T-helper 22 cell (primary cell): ENCODE measurements at regions not wholly inside any gene's neighbourhood (a gene's known extent, or its start where the extent isn't known, plus 50 kb on each side); places are given as distances from the start of the nearest gene placed in this dataset.
"Not testable (repeated sequence)": the region's sequence is repeated elsewhere in the genome, so short reads cannot be mapped to it uniquely, and the experiment has no call there.

Experiments
- DNase-seq: peaks from one replicate; pipeline ENCODE4 v3.0.0-alpha.2; 2020; ENCODE audit warnings: low read depth

- no peak for DNase-seq
Measured at GRCh38 chr15:70576696-70577095, 186.7 kb downstream of the UACA start.

GRCh38 chr15:70576276-70576675 lies 187.1 kb downstream of the UACA start:
- no peak for DNase-seq

- DNase-seq: no peak
Measured at GRCh38 chr15:70575231-70576226, 187.8 kb downstream of the UACA start.

GRCh38 chr15:70574325-70574724 lies 189.0 kb downstream of the UACA start:
- DNase-seq: not testable (repeated sequence)

DNA sequence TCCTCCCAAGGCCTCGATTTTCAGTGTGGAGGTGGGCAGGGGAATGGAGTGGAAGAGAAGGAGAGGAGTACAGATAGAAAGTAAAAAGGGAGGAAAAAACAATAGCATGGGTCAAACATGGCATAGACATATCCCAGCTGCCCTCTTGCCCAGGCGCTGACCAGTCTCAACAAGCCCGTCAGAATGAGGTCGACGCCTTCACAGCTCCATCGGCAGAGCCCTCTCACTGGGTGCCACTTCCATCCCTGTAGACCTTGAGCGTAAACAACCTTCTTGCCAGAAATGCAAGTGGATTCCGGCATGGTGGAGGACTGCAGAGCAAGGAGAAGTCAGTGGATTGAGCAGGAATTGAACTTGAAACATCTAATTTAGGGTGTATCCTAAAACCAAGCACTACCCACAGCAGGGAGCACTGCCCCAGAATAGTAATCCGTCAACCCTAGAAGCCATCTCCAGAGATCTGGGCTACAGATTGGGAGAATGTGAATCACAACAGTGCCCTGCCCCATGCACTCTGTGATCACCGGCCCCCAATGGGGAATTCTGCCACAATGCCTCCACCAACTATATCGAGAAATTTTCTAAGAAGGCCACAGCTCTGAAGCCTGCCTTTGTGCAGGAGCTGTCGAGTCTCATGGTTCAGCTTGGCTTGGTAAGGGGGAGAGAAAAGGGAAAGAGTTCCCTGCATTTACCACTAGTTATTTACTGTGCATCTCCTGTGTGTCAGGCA lies 190.1 kb downstream of the UACA start:
- DNase-seq: no peak

DNA sequence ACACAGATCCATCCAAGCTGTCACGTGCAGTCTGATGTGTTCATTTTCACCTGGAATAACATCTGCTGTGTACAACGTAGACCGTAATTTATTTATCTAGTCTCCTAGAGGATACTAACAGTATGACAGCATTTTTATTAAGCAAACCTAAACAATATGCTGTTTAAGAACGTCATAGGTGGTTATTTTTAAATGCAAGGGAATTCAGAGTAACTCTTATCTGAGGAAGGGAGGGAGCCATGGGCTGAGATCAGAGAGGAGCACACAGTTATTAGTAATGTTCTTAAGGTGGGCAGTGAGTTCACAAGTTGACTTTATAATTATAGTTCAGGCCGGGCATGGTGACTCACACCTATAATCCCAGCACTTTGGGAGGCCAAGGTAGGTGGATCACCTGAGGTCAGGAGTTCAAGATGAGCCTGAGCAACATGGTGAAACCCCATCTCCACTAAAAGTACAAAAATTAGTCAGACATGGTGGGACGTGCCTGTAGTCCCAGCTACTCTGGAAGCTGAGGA lies 193.6 kb downstream of the UACA start:
- no peak for DNase-seq

GRCh38 chr15:70569091-70569713 lies 194.2 kb downstream of the UACA start:
- DNase-seq: no peak

DNA sequence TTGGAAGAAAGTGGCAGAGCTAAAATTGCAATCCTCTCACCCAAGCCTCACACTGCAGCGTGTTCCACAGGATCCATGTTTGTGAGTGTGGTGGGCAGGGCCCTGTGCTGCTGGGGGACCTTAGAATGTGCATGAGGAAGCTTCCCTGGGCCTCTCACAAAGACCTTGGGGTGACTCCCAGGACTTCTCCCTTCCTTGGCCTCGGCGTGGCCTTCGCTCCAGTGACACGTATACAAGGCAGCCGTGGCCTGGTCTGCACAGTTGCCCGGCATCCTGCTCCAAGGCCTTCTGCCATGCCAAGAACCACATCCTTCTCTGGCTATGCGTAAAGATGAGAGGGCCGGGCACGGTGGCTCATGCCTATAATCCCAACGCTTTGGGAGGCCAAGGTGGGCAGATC lies 196.4 kb downstream of the UACA start:
- no peak for DNase-seq

DNA sequence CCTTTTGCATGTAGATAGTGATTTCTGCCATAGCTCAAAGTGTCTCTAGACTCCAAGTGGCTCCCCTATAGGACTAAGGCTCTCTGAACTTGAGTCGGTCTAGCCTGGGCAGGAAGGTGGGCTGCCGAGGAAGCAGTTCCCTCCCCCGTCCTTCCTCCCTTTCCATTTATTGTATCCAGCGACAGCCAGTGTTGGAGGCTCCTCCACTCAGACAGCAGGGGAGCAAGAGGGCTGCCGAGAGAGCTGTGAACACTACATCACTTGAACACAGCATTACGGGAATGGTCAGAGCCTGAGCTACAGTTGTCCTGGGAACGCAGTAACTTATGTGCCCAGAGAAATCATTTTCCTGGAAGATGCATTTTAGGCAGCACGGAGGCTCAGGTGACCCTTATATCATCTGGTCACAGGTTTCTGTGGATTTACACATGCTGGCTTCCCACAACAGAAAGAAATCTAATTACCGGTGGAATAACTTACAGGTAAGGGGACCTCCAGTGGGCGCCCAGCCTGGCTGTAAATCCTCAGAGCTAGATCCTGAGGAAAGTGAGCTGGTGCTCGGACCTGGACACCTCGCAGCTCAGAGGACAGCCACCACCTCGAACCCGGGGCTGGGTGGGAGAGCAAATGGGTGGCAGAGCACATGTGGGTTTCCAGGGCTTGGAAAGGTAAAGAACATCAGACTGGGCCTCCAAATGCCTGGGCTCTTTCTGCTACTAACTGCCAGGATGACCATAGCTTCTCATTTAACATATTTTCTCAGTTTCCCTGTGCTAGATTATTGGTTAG lies 197.1 kb downstream of the UACA start:
- DNase-seq: no peak

- no peak for DNase-seq
Measured at GRCh38 chr15:70563561-70564095, 199.7 kb downstream of the UACA start.

GRCh38 chr15:70562906-70563305 lies 200.5 kb downstream of the UACA start:
- no peak for DNase-seq

GRCh38 chr15:70561885-70562284 lies 201.5 kb downstream of the UACA start:
- no peak for DNase-seq

- no peak for DNase-seq
Measured at GRCh38 chr15:70560617-70561328, 202.6 kb downstream of the UACA start.

GRCh38 chr15:70559265-70560239 lies 203.8 kb downstream of the UACA start:
- DNase-seq: peak; percentile 23

DNA sequence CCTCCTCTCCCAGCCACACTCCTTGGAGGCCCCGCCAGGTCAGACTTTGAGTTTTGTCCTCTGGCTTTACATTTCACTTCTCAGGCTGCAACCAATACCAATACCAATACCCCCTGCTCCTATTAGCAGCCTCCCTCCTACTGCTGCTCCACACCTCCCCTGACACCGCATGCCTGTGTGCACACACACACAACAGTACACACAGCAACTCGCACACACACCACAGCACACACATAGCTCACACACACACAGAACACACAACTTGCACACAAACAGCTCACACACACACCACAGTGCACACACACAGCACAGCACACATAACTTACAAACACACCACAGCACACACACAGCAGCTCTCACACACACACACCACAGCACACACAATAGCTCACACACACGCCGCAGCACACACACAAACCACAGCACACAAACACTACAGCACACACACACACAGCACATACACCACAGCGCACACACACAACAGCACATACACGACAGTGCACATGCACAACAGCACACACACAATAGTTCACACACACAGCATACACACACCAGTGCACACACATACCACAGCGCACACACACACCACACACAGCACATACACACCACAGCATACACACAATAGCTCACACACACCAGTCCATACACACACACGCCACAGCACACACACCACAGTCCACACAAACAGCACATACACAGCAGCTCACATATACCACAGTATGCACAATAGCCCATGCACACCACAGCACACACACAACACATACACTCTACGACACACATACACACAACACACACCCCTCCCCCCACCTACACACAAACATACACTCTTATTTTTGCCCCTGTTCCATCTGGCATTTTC lies 204.7 kb downstream of the UACA start:
- no peak for DNase-seq

DNA sequence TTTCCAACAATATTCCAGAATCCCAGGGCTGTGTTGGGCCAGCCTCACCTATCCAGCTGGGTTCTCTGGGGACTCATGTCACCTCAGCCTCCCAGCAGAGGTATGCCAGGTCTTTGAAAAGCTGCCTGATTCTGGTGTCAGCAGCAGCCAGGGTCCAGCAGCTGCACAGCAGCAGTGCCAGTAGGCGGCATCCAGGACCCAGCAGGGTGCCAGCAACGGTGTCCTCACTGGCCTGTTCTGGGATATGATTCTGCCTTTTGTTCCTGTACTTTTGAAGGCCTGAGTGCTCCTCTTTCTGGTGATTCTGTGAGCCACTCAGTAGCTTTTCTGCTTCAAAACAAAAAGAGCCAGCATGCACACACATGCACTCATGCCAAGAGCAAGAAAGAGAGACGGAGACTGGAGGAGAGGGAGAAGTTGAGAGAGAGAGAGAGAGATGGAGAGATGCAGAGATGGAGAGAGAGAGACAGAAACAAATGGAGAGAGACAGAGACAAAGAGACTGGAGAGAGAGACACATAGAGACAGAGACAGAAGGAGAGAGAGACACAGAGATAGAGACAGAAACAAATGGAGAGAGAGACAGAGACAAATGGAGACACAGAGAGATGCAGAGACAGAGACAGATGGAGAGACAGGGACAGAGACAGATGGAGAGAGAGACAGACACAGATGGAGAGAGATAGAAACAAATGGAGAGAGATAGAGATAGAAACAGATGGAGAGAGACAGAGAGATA lies 205.7 kb downstream of the UACA start:
- no peak for DNase-seq

- no peak for DNase-seq
Measured at GRCh38 chr15:70556779-70557178, 206.6 kb downstream of the UACA start.
